GM21786 (cell line): ENCODE measurements at regions not wholly inside any gene's neighbourhood (a gene's known extent, or its start where the extent isn't known, plus 50 kb on each side); places are given as distances from the start of the nearest gene placed in this dataset.
"Not testable (repeated sequence)": the region's sequence is repeated elsewhere in the genome, so short reads cannot be mapped to it uniquely, and the experiment has no call there.

Experiments
- ATAC-seq: cut with Tn5 transposase; IDR thresholded peaks from one replicate; pipeline ENCODE4 v1.9.1; 2021; ENCODE audit not compliant: unreplicated experiment

GRCh38 chr12:47351526-47351925 is 271.8 kb upstream of the AMIGO2 start:
- no peak for ATAC-seq

GRCh38 chr12:47350062-47350408 is 270.3 kb upstream of the AMIGO2 start:
- ATAC-seq = no peak

DNA sequence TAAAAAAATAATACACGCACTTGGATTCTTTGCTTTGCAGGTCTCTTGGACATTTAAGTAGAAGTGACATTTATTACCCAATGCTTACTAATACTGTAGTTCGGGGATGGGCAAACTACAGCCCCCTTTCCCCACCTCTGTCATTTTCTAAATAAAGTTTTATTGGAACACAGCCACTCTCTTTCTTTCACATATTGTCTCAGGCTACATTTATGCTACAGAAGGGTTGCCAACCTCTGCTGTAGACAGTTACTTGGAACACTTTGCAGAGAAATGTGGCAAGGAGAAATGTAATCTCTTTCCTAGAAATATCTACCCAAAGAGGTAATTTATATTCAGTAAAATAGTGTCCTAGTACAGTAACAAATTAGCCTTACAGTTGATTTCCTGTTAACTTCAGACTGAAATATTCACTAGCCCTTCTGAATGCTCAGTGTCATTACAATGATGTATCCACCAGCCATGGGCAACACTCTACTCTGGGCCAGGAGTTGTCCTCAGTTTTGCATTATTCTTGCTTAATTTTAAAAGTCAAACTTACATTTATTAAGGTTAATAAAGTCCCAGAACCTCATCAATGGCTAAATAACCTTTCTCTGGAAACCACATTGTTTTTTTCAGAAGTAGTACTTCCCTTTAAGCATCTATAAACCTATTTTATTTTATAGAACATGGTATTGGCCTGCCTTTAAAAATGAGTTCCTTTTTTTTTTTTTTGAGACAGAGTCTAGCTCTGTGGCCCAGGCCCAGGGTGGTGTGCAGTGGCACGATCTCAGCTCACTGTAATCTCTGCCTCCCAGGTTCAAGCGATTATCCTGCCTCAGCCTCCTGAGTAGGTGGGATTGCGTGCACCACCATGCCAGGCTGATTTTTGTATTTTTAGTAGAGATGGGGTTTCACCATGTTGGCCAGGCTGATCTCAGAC is 269.6 kb upstream of the AMIGO2 start:
- no peak for ATAC-seq

DNA sequence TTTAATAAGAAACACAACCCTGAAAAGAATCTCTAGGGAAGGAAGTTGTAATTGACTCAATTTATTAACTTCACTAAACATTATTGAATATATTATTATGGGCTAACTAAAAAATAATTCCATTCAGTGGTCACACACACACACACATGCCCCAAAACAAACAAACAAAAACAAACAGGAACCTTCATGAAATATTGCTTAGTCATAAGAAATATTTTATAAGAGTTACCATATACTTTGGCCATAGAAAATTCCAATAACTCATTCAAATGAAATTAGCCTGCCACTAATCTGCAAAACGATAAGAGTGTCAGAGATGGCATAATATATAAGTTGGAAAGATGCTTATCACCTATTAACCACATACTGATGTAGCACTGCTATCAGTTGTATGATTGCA is 268.4 kb upstream of the AMIGO2 start:
- ATAC-seq = no peak

GRCh38 chr12:47346251-47347019 is 266.7 kb upstream of the AMIGO2 start:
- ATAC-seq = no peak

GRCh38 chr12:47343684-47344567 is 264.2 kb upstream of the AMIGO2 start:
- no peak for ATAC-seq

- ATAC-seq = no peak
Observed at GRCh38 chr12:47340411-47341015, 260.8 kb upstream of the AMIGO2 start.

DNA sequence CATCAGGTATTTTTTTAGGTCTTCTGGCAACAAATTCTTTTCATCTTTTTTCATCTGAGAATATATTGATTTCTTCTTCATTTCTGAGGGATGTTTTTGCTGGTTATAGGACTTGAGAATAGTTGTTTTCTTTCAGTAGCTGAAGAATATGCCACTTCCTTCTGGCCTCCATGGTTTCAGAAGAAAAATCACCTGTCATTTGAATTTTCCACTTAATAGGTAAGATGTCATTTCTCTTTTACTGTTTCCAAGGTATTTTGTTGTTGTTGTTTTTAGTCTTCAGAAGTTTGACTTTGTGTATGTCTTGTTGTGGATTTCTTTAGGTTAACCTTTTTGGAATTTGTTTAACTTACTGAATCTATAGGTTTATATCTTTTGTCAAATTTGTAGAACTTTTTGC is 257.8 kb upstream of the AMIGO2 start:
- ATAC-seq = no peak

GRCh38 chr12:47333271-47333858 is 253.6 kb upstream of the AMIGO2 start:
- ATAC-seq = not testable (repeated sequence)

GRCh38 chr12:47328831-47329545 is 249.2 kb upstream of the AMIGO2 start:
- no peak for ATAC-seq

DNA sequence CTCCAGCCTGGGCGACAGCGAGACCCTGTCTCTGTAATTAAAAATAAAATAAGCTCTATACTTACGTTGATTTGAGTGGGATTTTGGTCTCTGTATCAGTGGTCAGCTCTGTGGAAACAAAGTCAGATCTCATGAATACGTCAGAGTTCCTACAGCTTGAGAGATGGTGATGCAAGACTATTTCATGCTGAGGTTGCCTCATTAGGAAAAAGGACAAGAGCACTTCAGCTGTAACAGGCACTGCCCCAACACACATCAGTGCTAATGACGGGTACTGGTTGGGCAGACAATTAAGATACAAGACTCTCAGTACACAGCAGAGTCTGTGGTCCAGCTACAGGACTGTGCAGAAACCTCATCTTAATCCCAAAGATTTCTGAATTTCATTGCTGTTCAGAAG is 246.4 kb upstream of the AMIGO2 start:
- no peak for ATAC-seq

DNA sequence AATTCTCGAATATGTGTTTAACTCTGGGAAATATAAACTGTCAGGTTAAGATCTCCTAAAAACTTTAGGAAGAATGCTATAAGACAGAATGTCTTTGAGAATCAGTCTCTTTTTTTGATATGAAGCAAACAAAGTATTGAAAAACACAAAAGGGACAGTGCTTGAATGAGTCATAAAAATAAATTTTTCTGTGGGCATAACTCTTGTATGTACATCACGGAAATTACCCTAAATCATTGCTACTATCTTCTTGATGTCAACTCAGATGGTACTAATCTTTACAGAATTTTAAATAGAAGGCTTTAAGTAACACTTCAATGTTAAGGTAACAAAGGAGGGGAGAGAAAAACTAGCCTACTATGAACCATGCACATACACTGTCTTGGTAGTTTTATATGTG is 244.0 kb upstream of the AMIGO2 start:
- no peak for ATAC-seq

DNA sequence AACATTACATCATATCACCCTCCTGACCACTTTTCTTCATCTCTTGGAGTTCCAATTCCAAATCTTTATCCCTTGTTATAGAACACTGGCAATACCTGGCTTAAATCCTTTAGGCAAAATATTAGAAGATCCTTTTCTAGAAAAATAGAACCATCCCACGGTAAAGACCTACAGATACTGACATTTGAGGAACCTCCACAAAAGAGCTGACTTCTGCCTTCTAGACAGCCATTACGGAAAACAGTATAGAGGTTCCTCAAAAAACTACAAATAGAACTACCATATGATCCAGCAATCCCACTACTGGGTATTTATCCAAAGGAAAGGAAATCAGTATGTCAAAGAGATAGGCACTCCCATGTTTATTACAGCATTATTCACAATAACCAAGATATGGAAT is 241.7 kb upstream of the AMIGO2 start:
- ATAC-seq = no peak

DNA sequence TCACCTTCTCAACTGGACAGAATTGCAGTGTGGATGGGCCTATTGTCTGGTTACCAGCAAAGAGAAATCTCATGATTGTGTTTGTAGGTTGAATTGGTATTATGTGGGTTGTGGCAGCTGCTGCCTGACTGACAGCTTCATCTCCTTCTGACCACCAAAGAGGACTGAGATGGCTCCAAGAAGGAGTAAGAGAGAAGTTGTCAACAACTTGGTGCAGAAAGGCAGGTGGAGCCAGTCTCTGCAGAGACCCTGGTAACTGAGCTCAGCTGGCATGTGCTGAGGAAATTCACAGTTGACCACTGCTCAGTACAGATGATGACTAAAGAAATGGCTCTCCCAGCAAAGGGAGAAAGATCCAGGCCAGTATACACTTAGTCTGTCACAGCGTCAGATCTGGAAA is 240.0 kb upstream of the AMIGO2 start:
- ATAC-seq = no peak

DNA sequence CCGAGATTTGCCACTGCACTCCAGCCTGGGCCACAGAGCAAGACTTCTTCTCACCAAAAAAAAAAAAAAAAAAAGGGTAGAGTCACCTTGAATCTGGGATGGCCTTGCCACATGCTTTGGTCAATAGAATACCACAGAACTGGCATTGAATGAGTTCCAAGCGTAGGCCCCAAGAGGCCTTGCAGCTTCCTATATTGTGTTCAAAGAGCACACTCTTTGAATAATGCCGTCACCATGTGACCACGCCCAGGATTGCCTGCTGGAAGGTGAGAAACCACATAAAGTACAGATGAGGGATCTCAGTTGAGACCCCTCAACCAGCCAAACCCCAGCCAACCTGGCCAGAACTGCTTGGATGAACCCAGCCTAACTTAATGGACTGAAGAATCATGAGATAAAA is 239.2 kb upstream of the AMIGO2 start:
- no peak for ATAC-seq

- ATAC-seq = peak; percentile 62
Observed at GRCh38 chr12:47317175-47317915, 237.6 kb upstream of the AMIGO2 start.

DNA sequence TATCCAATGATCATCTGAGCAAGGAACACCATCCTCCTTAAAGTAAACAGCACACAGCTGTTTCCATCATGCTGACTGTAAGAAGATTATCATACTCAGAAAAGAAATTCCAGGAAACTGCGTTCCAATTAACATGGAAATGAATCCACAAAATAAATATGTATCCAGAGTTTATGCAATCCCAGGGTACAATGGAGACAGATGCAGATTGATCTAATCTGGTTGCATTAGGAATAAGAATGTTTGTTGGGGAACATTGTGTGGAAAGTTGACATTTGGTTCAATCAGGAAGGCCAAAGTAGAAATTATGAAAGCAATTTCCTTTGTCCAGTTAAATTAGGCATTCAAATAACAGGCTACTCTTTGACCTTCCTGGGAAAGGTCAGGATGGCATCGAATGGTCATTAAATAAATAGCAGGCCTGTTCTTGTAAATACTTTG is 236.9 kb upstream of the AMIGO2 start:
- ATAC-seq = no peak

DNA sequence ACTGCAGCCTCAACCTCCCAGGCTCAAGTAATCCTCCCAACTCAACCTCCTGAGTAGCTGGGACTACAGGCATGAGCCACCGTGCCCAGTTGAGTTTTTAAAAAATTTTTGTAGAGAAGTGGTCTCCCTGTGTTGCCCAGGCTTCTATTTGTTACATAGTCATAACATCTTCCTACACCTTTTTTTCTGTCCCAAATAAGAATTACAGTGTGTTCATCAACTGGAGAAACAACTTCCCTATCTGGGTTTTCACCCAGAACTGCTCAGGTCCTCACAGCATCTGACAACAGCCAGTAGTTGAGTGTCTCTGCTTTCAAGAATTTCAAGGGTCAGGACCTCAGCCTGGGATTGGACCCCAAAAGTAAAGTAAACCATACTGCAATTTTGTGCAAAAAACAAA is 235.2 kb upstream of the AMIGO2 start:
- no peak for ATAC-seq

DNA sequence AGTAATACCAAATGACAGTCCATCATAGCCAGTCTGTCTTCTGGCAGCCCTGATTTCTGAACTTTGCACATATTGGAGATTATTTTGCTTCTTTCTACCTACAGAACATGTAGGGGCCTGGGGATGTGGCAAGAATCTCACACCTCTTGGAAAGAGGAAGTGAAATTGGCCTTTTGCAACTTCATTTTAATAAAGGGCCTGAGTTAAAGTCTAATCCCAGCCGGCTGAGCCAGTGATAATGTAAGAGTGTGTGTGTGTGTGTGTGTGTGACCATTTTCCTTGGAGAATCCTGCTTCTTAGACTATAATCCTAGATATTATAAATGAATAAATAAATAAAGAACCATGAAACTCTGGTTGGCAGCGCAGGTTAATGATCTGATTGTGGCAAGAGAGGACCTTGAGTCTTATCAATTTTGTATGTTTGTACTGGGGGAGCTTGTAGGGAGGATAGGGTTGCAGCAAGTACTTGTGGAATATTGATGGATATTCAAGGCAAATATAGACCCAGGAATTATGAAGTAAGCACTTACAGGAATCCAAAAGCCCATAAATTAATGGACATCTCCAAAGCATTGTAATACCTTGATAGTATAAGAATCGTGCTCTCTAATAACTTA is 233.2 kb upstream of the AMIGO2 start:
- peak; percentile 96 for ATAC-seq
